ENCODE measurements at regions not wholly inside any gene's neighbourhood (a gene's known extent, or its start where the extent isn't known, plus 50 kb on each side); places are given as distances from the start of the nearest gene placed in this dataset.

- TF ChIP-seq CTCF (IDR thresholded peaks at IDR 0.05; ENCODE audit: low read depth, low read length) = no peak
- no peak for DNase-seq (ENCODE audit: low read depth, low spot score)
- in situ Hi-C loops (cut with HindIII; ENCODE audit: low sequenced_read_pairs) = no loop called here
- H3K4me3 ChIP-seq (ENCODE audit: low read depth, low read length) = no peak overlapping the region
These were observed 354.3 kb downstream of the KIF4B start for GRCh38 chr5:155367841-155368240.

GRCh38 chr5:155368490-155368889 is 354.9 kb downstream of the KIF4B start:
- DNase-seq (ENCODE audit: low read depth, low spot score) = no peak
- TF ChIP-seq CTCF (IDR thresholded peaks at IDR 0.05; ENCODE audit: low read depth, low read length) = no peak
- in situ Hi-C loops (cut with HindIII; ENCODE audit: low sequenced_read_pairs) = no loop called here
- H3K4me3 ChIP-seq (ENCODE audit: low read depth, low read length) = no peak overlapping the region

- no peak overlapping the region for H3K4me3 ChIP-seq (ENCODE audit: low read depth, low read length)
- in situ Hi-C loops (cut with HindIII; ENCODE audit: low sequenced_read_pairs) = no loop called here
- TF ChIP-seq CTCF (IDR thresholded peaks at IDR 0.05; ENCODE audit: low read depth, low read length) = no peak
- DNase-seq (ENCODE audit: low read depth, low spot score) = no peak
These were observed 366.9 kb downstream of the KIF4B start for GRCh38 chr5:155380480-155380879.

- no peak for TF ChIP-seq CTCF (IDR thresholded peaks at IDR 0.05; ENCODE audit: low read depth, low read length)
- H3K4me3 ChIP-seq (ENCODE audit: low read depth, low read length) = no peak overlapping the region
- DNase-seq (ENCODE audit: low read depth, low spot score) = no peak
- in situ Hi-C loops (cut with HindIII; ENCODE audit: low sequenced_read_pairs) = no loop called here
These were observed 368.1 kb downstream of the KIF4B start for GRCh38 chr5:155381654-155382053.

GRCh38 chr5:155389498-155389897 is 375.9 kb downstream of the KIF4B start:
- in situ Hi-C loops (cut with HindIII; ENCODE audit: low sequenced_read_pairs) = no loop called here
- no peak for TF ChIP-seq CTCF (IDR thresholded peaks at IDR 0.05; ENCODE audit: low read depth, low read length)
- no peak overlapping the region for H3K4me3 ChIP-seq (ENCODE audit: low read depth, low read length)
- no peak for DNase-seq (ENCODE audit: low read depth, low spot score)

- no peak overlapping the region for H3K4me3 ChIP-seq (ENCODE audit: low read depth, low read length)
- in situ Hi-C loops (cut with HindIII; ENCODE audit: low sequenced_read_pairs) = no loop called here
- no peak for DNase-seq (ENCODE audit: low read depth, low spot score)
- no peak for TF ChIP-seq CTCF (IDR thresholded peaks at IDR 0.05; ENCODE audit: low read depth, low read length)
These were observed 381.2 kb downstream of the KIF4B start for GRCh38 chr5:155394727-155395126.
